GM04504 (cell line): ENCODE measurements at regions not wholly inside any gene's neighbourhood (a gene's known extent, or its start where the extent isn't known, plus 50 kb on each side); places are given as distances from the start of the nearest gene placed in this dataset.

Source experiments
- DNase-seq: peaks from one replicate; pipeline ENCODE4 v3.0.0-alpha.2; 2012; ENCODE audit warnings: low read depth

GRCh38 chr7:148950806-148951205 is 66.7 kb upstream of the EZH2 start:
- DNase-seq = no peak

GRCh38 chr7:148944935-148945934 is 61.1 kb upstream of the EZH2 start:
- peak; percentile 41 for DNase-seq

GRCh38 chr7:148941598-148942275 is 57.6 kb upstream of the EZH2 start:
- DNase-seq = no peak

- DNase-seq = peak; percentile 58
These were observed 56.9 kb upstream of the EZH2 start for GRCh38 chr7:148940702-148941597.

- no peak for DNase-seq
These were observed 55.2 kb upstream of the EZH2 start for GRCh38 chr7:148939128-148939755.

GRCh38 chr7:148935451-148935850 is 51.4 kb upstream of the EZH2 start:
- DNase-seq = no peak
